GM12875 (cell line): ENCODE measurements at regions not wholly inside any gene's neighbourhood (a gene's known extent, or its start where the extent isn't known, plus 50 kb on each side); places are given as distances from the start of the nearest gene placed in this dataset.
"Not testable (repeated sequence)": the region's sequence is repeated elsewhere in the genome, so short reads cannot be mapped to it uniquely, and the experiment has no call there.

Experiments used
- H3K4me3 ChIP-seq: one replicate; pipeline ENCODE4 v1.5.1; 2011; ENCODE audit warnings: low read depth, low read length, control low read depth
- TF ChIP-seq, protein P1 (sequence below): IDR thresholded peaks from 2 replicates; pipeline ENCODE4 v1.5.1; 2011; ENCODE audit warnings: low read depth, mild to moderate bottlenecking, control low read depth, inconsistent platforms, low read length, moderate library complexity, borderline replicate concordance; ENCODE audit not compliant: insufficient read depth

DNA sequence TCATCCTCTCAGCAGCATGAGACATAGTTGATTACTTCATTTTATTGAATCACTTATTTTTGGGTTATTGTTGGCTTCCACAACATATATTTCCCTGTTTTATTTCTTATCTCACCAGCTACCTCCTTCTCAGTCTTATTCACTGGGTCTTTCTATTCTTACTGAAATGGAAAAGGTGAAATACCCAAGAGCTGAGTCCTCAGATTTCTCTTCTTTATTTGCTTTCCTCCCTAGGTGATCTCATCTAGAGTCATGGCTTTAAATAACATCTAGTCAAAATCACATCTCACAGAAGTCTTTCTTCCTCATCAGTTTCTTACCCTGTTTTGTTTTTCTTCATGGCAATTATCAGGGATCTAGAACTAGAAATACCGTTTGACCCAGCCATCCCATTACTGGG, 105.0 kb upstream of the RBBP8 start:
- H3K4me3 ChIP-seq, result no peak overlapping the region
- TF ChIP-seq, protein P1, sequence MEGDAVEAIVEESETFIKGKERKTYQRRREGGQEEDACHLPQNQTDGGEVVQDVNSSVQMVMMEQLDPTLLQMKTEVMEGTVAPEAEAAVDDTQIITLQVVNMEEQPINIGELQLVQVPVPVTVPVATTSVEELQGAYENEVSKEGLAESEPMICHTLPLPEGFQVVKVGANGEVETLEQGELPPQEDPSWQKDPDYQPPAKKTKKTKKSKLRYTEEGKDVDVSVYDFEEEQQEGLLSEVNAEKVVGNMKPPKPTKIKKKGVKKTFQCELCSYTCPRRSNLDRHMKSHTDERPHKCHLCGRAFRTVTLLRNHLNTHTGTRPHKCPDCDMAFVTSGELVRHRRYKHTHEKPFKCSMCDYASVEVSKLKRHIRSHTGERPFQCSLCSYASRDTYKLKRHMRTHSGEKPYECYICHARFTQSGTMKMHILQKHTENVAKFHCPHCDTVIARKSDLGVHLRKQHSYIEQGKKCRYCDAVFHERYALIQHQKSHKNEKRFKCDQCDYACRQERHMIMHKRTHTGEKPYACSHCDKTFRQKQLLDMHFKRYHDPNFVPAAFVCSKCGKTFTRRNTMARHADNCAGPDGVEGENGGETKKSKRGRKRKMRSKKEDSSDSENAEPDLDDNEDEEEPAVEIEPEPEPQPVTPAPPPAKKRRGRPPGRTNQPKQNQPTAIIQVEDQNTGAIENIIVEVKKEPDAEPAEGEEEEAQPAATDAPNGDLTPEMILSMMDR, result no peak

- H3K4me3 ChIP-seq, result not testable (repeated sequence)
Measured at GRCh38 chr18:22828583-22828982, 104.5 kb upstream of the RBBP8 start.

- TF ChIP-seq, protein P1, result no peak
- no peak overlapping the region for H3K4me3 ChIP-seq
Measured at GRCh38 chr18:22829781-22830180, 103.3 kb upstream of the RBBP8 start.

- TF ChIP-seq, protein P1, result no peak
- H3K4me3 ChIP-seq, result no peak overlapping the region
Measured at GRCh38 chr18:22830511-22830910, 102.6 kb upstream of the RBBP8 start.

GRCh38 chr18:22831441-22831904, 101.7 kb upstream of the RBBP8 start:
- TF ChIP-seq, protein P1, result no peak
- H3K4me3 ChIP-seq, result no peak overlapping the region

- TF ChIP-seq, protein P1, result no peak
Measured at GRCh38 chr18:22836932-22837331, 96.2 kb upstream of the RBBP8 start.

DNA sequence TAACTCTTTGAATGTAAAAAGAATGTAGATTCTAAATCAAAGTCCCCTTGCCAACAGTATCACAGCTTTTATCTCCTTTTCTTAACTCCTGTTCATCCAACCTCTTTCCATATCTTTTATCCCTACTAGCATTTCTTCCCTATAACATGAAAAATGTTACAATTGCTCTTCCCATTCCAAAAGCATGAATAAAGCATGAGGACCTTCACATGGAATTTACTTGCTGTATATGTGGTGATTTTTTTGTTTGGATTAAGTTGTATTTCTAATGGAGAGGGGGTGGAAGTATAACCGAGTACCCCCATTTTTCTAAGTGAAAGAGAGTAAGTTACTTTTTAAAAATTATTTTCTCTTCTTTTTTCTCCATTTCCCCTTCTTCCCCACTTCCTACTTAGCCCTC, 94.9 kb upstream of the RBBP8 start:
- TF ChIP-seq, protein P1, result no peak
- no peak overlapping the region for H3K4me3 ChIP-seq

More at GRCh38 chr18:22836932-22837331, 96.2 kb upstream of the RBBP8 start:
- H3K4me3 ChIP-seq, result no peak overlapping the region
